ENCODE measurements at regions not wholly inside any gene's neighbourhood (a gene's known extent, or its start where the extent isn't known, plus 50 kb on each side); places are given as distances from the start of the nearest gene placed in this dataset.
A peak's percentile ranks its signal among the peaks of the same experiment; 100 is the strongest.

DNA sequence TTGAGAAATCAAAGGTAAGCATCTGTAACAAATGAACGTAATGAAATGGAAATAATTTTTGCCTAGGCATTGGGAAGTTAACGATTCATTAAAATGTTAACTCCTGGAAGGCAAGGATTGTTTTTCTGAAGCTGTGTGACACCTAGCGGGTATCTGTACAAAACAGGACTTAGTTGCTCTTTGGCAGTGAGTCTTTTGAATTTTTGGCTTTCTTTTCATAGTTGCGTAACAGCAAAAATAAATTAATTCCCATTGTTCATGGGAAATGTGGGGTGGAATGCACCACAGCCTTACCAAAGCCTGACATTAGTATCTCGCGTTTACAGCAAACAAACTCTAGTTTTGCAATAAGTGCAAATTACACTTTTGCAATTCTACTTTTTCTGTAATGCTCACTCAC is 92.7 kb upstream of the DTNBP1 start:
- WGBS, 2 donors: 65 to 66% methylated on average over 6 of the region's 6 CpGs
- intact Hi-C loops (cut with DNase I): no loop called here
- peak; percentile 38 for ATAC-seq

DNA sequence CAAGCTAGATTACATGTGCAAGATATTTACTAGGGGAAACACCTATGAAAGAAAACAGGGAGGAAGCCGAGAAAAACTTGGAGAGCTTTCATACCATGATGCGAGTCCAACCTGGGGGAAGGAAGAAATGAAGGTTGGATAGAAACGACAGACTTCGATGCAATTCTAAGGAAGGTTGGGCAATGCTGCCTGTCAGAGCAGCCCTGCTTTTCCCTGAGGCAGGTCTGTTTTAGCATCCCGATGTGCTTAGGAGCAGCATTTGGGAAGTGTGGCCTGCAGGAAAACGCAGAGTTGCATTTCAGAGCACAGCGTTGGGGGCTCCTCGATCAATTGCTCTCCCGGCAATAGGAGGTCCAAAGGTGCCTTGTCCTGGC is 91.9 kb upstream of the DTNBP1 start:
- 89 to 91% methylated on average over 8 to 9 of the region's 9 CpGs for WGBS, 2 donors
- Histone ChIP-seq H3K9me3 (no peaks in the 10 kb centered on the region), H3K4me1 (no peaks in the 10 kb centered on the region), H3K27me3 (no peaks in the 10 kb centered on the region), H3K4me3 (no peak overlapping the region), H3K36me3 (replicated peaks in 1 of 2; ENCODE audit: insufficient read depth in 1 of 2, low read depth in 2 of 2) (no peaks in the 10 kb centered on the region), H3K27ac (no peak overlapping the region)
- ATAC-seq (no peak), DNase-seq (no peak)
- TF ChIP-seq POLR2A (IDR thresholded peaks at IDR 0.05): no peak
- TF ChIP-seq, protein P1, sequence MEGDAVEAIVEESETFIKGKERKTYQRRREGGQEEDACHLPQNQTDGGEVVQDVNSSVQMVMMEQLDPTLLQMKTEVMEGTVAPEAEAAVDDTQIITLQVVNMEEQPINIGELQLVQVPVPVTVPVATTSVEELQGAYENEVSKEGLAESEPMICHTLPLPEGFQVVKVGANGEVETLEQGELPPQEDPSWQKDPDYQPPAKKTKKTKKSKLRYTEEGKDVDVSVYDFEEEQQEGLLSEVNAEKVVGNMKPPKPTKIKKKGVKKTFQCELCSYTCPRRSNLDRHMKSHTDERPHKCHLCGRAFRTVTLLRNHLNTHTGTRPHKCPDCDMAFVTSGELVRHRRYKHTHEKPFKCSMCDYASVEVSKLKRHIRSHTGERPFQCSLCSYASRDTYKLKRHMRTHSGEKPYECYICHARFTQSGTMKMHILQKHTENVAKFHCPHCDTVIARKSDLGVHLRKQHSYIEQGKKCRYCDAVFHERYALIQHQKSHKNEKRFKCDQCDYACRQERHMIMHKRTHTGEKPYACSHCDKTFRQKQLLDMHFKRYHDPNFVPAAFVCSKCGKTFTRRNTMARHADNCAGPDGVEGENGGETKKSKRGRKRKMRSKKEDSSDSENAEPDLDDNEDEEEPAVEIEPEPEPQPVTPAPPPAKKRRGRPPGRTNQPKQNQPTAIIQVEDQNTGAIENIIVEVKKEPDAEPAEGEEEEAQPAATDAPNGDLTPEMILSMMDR (IDR thresholded peaks at IDR 0.05): no peak
- intact Hi-C loops (cut with DNase I): no loop called here

More for the DNA sequence above, 92.7 kb upstream of the DTNBP1 start:
- H3K4me1 ChIP-seq: peaks cover 2% of the 10 kb centered on the region
- H3K27ac ChIP-seq: peak overlapping the region in 3 of 4 donors; percentile 14 to 50 (median 26)
- no peaks in the 10 kb centered on the region for H3K9me3 ChIP-seq
- H3K4me3 ChIP-seq: no peak overlapping the region
- H3K27me3 ChIP-seq: no peaks in the 10 kb centered on the region
- no peaks in the 10 kb centered on the region for H3K36me3 ChIP-seq (replicated peaks in 1 of 2; ENCODE audit: insufficient read depth in 1 of 2, low read depth in 2 of 2)
- TF ChIP-seq POLR2A (IDR thresholded peaks at IDR 0.05): no peak
- TF ChIP-seq, protein P1 (IDR thresholded peaks at IDR 0.05): peak in 4 of 7 experiments; percentile 8 to 10 (median 9)
- DNase-seq: no peak

DNA sequence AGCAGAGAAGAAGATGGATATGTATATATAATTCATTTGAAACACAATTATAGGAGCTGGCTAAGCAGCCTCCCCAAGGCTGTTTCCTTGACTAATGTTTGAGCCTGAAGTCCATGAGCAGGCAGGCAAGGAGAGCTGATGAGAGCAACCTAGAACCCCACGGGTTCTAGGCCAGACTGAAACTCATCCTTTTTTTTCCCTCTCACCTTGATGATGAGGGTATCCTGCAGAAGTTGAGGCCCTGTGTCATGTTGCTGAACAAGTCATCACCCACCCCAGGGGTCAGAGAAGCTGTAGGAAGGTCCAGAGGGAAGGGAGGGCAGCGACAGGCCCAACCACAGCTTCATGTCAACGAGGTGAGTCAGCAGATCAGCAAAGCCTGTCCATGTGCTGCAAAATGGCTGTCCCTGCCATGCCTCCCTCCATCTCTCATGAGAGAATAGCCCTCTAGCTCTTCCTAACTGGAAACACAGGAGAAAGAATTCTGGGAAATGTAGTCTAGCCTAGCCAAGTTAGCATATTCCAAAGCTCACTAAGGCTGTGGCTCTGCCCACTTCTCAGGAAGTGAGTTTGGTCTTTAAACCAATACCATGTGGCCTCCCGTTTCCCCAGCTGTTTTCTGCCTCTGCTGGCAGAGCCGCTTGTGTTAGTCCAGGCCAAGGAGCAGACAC is 91.3 kb upstream of the DTNBP1 start:
- TF ChIP-seq, protein P1 (IDR thresholded peaks at IDR 0.05): no peak
- no peak for TF ChIP-seq POLR2A (IDR thresholded peaks at IDR 0.05)
- intact Hi-C loops (cut with DNase I): no loop called here
- H3K9me3 ChIP-seq: no peaks in the 10 kb centered on the region
- H3K36me3 ChIP-seq (replicated peaks in 1 of 2; ENCODE audit: insufficient read depth in 1 of 2, low read depth in 2 of 2): no peaks in the 10 kb centered on the region
- H3K27ac ChIP-seq: no peak overlapping the region
- no peak overlapping the region for H3K4me3 ChIP-seq
- ATAC-seq (no peak), DNase-seq (no peak)
- H3K27me3 ChIP-seq: no peaks in the 10 kb centered on the region
- H3K4me1 ChIP-seq: no peaks in the 10 kb centered on the region
- WGBS, 2 donors: 81 to 82% methylated on average over 5 of the region's 5 CpGs

DNA sequence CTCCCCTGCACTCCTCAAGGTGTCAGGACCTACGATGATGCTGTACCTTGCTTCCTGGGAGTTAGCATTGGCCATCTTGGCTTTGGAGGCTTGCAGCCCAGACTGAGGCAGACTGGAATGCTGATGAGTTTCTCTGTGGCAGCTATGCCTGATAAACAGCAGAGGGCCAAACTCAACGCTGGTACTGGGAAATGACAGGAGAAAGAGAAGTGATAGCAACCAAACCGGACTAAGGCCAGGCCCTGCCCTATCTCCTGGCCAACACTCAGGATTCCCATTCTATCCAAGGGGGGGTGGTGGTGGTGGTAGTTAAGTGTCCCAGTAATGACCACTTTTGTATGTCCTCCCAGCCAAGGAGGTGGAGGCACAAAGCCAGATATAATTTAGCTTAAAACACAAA is 90.0 kb upstream of the DTNBP1 start:
- WGBS, 2 donors: 35 to 53% methylated on average over 3 of the region's 3 CpGs
- no peak overlapping the region for H3K27ac ChIP-seq
- H3K27me3 ChIP-seq: no peaks in the 10 kb centered on the region
- H3K36me3 ChIP-seq (replicated peaks in 1 of 2; ENCODE audit: insufficient read depth in 1 of 2, low read depth in 2 of 2): no peaks in the 10 kb centered on the region
- DNase-seq (no peak), ATAC-seq (no peak)
- no peak overlapping the region for H3K4me3 ChIP-seq
- H3K9me3 ChIP-seq: no peaks in the 10 kb centered on the region
- no peak for TF ChIP-seq POLR2A (IDR thresholded peaks at IDR 0.05)
- TF ChIP-seq, protein P1 (IDR thresholded peaks at IDR 0.05): peak in 1 of 7 experiments; percentile 8
- intact Hi-C loops (cut with DNase I): no loop called here
- H3K4me1 ChIP-seq: no peaks in the 10 kb centered on the region

DNA sequence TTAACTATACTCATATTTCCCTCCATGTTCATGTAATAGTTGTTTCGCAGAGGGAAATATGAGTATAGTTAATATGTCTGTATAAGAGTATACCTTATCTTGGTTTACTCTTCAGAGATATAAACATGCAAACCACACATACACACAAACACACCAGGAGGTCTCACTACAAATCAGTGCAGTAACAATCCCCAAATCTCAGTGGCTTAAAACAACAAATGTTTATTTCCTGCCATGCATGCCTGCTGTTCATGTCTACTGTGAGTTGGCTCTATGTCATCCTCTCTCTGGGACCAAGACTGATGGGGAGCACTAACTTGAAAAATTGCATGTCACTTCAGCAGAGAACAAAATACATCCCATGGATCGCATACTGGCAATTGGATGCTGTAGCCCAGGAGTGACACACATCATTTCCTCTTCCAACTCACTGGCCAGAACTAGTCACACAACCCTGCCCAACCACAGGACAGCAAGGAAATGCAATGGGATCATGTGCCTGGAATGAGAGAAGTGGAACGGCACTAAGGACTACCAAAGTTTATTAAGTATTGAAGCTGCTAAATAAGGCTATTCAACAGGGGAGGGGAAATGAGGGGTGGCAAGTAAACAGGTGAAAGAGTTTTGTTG is 89.0 kb upstream of the DTNBP1 start:
- no peaks in the 10 kb centered on the region for H3K4me1 ChIP-seq
- H3K9me3 ChIP-seq: no peaks in the 10 kb centered on the region
- H3K27me3 ChIP-seq: no peaks in the 10 kb centered on the region
- WGBS, 2 donors: 61 to 68% methylated on average over 3 of the region's 3 CpGs
- ATAC-seq (no peak), DNase-seq (no peak)
- no peaks in the 10 kb centered on the region for H3K36me3 ChIP-seq (replicated peaks in 1 of 2; ENCODE audit: insufficient read depth in 1 of 2, low read depth in 2 of 2)
- no peak overlapping the region for H3K27ac ChIP-seq
- no peak overlapping the region for H3K4me3 ChIP-seq
- intact Hi-C loops (cut with DNase I): no loop called here
- TF ChIP-seq POLR2A (IDR thresholded peaks at IDR 0.05): no peak
- TF ChIP-seq, protein P1 (IDR thresholded peaks at IDR 0.05): no peak

Data from body of pancreas (tissue), 4 donors.